GM10248 (cell line): ENCODE measurements at regions not wholly inside any gene's neighbourhood (a gene's known extent, or its start where the extent isn't known, plus 50 kb on each side); places are given as distances from the start of the nearest gene placed in this dataset.
"Not testable (repeated sequence)": the region's sequence is repeated elsewhere in the genome, so short reads cannot be mapped to it uniquely, and the experiment has no call there.

ENCODE experiments used
- CTCF ChIA-PET: fragments of 300-600 bp; sonication (Branson Sonifier 250); formaldehyde crosslinking; extraction: SDS; loops from one replicate; lab custom pipeline; 2021; ENCODE audit warnings: antibody characterized with exemption; lab: Yijun Ruan, JAX
- POLR2A ChIA-PET: fragments of 350-650 bp; sonication (Branson Sonifier 250); formaldehyde crosslinking; extraction: SDS; loops from one replicate; lab custom pipeline; 2020; ENCODE audit warnings: antibody characterized with exemption; lab: Yijun Ruan, JAX
- DNase-seq: peaks from one replicate; pipeline ENCODE4 v3.0.0; 2012; ENCODE audit errors: extremely low spot score
- CTCF ChIP-seq: IDR thresholded peaks from 2 replicates; pipeline ENCODE4 v1.5.1; 2012; ENCODE audit warnings: mild to moderate bottlenecking, low read depth; ENCODE audit errors: extremely low read depth, missing control alignments, control extremely low read depth

- no peak for TF ChIP-seq CTCF
- ChIA-PET CTCF (interaction anchor here (1.0 to 1.5 kb wide), 4 partner anchors 8 to 202 kb away, joined by 3 to 6 read pairs (median 4); no protein-coding TSS in a partner anchor), POLR2A (interaction anchor here (1.8 kb wide), 1 partner anchor 93 kb away, joined by 11 read pairs; no protein-coding TSS in a partner anchor)
- DNase-seq, result no peak
Observed at GRCh38 chr3:72077473-72078259, 292.7 kb upstream of the PROK2 start.

DNA sequence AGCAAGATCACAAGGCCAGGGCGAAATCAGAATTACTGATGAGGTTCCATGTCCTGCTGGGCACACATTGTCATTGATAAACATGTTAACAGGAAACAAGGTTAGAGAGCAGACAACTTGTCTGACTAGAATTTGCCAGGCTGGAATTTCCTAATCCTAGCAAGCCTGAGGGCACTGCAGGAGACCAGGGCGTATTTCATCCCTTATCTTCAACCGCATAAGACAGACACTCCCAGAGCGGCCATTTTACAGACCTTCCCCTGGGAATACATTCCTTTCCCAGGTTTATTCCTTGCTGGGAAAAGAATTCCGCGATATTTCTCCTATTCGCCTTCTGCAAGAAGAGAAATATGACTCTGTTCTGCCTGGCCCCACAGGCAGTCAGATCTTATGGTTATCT is 290.9 kb upstream of the PROK2 start:
- DNase-seq, POLR2A ChIA-PET, CTCF ChIA-PET: not testable (repeated sequence)

- ChIA-PET POLR2A (no interaction called here), CTCF (interaction anchor here (0.9 to 1.6 kb wide), 3 partner anchors 9 to 111 kb away, joined by 3 read pairs; no protein-coding TSS in a partner anchor)
- DNase-seq, result no peak
- TF ChIP-seq CTCF, result no peak
Observed at GRCh38 chr3:72071624-72072023, 286.7 kb upstream of the PROK2 start.

- POLR2A ChIA-PET, result no interaction called here
- no peak for TF ChIP-seq CTCF
- CTCF ChIA-PET, result interaction anchor here (1.2 to 2.8 kb wide), 4 partner anchors 9 to 22 kb away, joined by 3 to 14 read pairs (median 5); no protein-coding TSS in a partner anchor
- DNase-seq, result no peak
Observed at GRCh38 chr3:72070005-72070404, 285.1 kb upstream of the PROK2 start.

- POLR2A ChIA-PET, result no interaction called here
- no peak for TF ChIP-seq CTCF
- CTCF ChIA-PET, result interaction anchor here (1.2 to 2.8 kb wide), 5 partner anchors 9 to 25 kb away, joined by 3 to 14 read pairs (median 4); no protein-coding TSS in a partner anchor
- no peak for DNase-seq
Observed at GRCh38 chr3:72069543-72069942, 284.6 kb upstream of the PROK2 start.

GRCh38 chr3:72068621-72069020 is 283.7 kb upstream of the PROK2 start:
- no peak for TF ChIP-seq CTCF
- CTCF ChIA-PET, result interaction anchor here (1.2 to 2.8 kb wide), 3 partner anchors 10 to 24 kb away, joined by 3 to 14 read pairs (median 6); no protein-coding TSS in a partner anchor
- POLR2A ChIA-PET, result no interaction called here
- DNase-seq, result no peak

DNA sequence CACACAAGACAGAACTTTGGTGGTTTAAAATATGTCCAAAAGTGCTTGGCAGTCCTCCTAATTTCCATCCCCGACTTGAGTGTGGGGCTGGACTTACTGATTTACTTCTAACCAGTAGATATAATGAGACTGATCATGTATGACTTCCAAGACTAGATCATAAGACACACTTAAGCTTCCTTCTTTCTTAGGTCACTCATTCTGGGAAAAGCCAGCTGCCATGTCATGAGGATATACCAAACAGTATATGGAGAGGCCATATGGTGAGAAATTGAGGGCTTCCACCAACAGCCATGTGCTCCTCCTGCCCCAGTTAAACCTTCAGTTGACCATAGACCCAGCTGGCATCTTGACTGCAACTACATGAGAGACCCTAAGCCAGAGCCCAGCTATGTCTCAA is 282.8 kb upstream of the PROK2 start:
- no peak for TF ChIP-seq CTCF
- CTCF ChIA-PET, result interaction anchor here (2.8 kb wide), 1 partner anchor 12 kb away, joined by 14 read pairs; no protein-coding TSS in a partner anchor
- POLR2A ChIA-PET, result no interaction called here
- no peak for DNase-seq
